Renal cortical epithelial cell (primary cell): ENCODE measurements at regions not wholly inside any gene's neighbourhood (a gene's known extent, or its start where the extent isn't known, plus 50 kb on each side); places are given as distances from the start of the nearest gene placed in this dataset.
A peak's percentile ranks its signal among the peaks of the same experiment; 100 is the strongest.

ENCODE experiments used
- DNase-seq: peaks from one replicate; pipeline ENCODE4 v3.0.0-alpha.2; 2011; ENCODE audit warnings: low read depth

- DNase-seq: no peak
Observed at GRCh38 chr12:69095765-69096477, 143.4 kb upstream of the CPSF6 start.

GRCh38 chr12:69096669-69097335, 142.6 kb upstream of the CPSF6 start:
- peak; percentile 70 for DNase-seq

- DNase-seq: peak; percentile 67
Observed at GRCh38 chr12:69097619-69098368, 141.6 kb upstream of the CPSF6 start.

- no peak for DNase-seq
Observed at GRCh38 chr12:69099201-69099837, 140.1 kb upstream of the CPSF6 start.

GRCh38 chr12:69101505-69101904, 137.9 kb upstream of the CPSF6 start:
- peak; percentile 81 for DNase-seq

GRCh38 chr12:69102856-69103255, 136.5 kb upstream of the CPSF6 start:
- DNase-seq: peak; percentile 52

GRCh38 chr12:69105101-69105962, 134.0 kb upstream of the CPSF6 start:
- DNase-seq: peak; percentile 87

- DNase-seq: no peak
Observed at GRCh38 chr12:69106482-69107118, 132.8 kb upstream of the CPSF6 start.

- no peak for DNase-seq
Observed at GRCh38 chr12:69107541-69107940, 131.8 kb upstream of the CPSF6 start.

GRCh38 chr12:69108037-69108436, 131.3 kb upstream of the CPSF6 start:
- DNase-seq: peak; percentile 74

- DNase-seq: no peak
Observed at GRCh38 chr12:69112616-69113015, 126.8 kb upstream of the CPSF6 start.

- DNase-seq: no peak
Observed at GRCh38 chr12:69115099-69115498, 124.3 kb upstream of the CPSF6 start.

- no peak for DNase-seq
Observed at GRCh38 chr12:69115951-69116350, 123.4 kb upstream of the CPSF6 start.

- no peak for DNase-seq
Observed at GRCh38 chr12:69117566-69118266, 121.7 kb upstream of the CPSF6 start.

GRCh38 chr12:69118516-69118915, 120.9 kb upstream of the CPSF6 start:
- DNase-seq: no peak

GRCh38 chr12:69119770-69120169, 119.6 kb upstream of the CPSF6 start:
- no peak for DNase-seq

GRCh38 chr12:69120354-69120753, 119.0 kb upstream of the CPSF6 start:
- no peak for DNase-seq

GRCh38 chr12:69123311-69123710, 116.1 kb upstream of the CPSF6 start:
- no peak for DNase-seq

GRCh38 chr12:69123919-69124638, 115.3 kb upstream of the CPSF6 start:
- DNase-seq: peak; percentile 88

GRCh38 chr12:69129017-69129416, 110.4 kb upstream of the CPSF6 start:
- no peak for DNase-seq
